ENCODE measurements at regions not wholly inside any gene's neighbourhood (a gene's known extent, or its start where the extent isn't known, plus 50 kb on each side); places are given as distances from the start of the nearest gene placed in this dataset.

DNA sequence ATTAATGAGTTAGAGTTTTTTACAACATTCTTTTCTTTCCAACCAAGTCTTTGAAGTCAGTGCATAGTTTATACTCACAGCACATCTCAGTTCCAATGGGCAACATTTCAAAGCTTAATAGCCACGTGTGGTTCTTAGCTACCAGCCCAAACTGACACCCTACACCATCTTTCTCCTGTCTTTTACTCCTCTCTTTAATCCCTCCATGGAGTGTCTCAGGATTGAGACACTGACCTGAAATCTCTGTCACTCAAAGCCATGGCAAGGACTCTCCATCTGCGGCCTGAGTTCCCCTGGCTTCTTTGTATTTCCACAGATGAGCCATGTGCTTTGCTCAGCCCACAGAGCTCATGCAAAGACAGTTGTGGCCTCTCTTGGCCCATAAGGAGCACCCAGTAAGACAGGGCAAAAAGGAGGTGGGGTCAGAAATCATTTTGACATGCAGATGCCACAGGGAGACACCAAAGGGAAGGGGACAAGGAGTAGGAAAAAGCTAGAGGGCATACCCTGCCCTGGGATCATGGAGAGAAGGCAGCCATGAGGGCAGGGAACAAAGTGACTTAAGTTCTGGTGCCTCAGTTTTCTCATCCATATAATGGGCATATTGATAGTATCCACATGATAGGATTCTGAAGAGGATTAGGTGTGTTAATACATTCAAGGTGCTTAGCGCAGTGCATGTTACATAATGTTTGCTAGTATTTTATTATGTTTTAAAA is 493.6 kb upstream of the PROK2 start:
- no peak for TF ChIP-seq POLR2A (IDR thresholded peaks at IDR 0.05; ENCODE audit: low read depth, low read length)
- no peak for TF ChIP-seq CTCF (conservative IDR thresholded peaks at IDR 0.05; ENCODE audit: low read depth, low read length)
- no peak for TF ChIP-seq MAFK (IDR thresholded peaks at IDR 0.05; ENCODE audit: low read depth, low read length)
- TF ChIP-seq RAD21 (IDR thresholded peaks at IDR 0.05; ENCODE audit: low read length) = no peak
- TF ChIP-seq, protein P1, sequence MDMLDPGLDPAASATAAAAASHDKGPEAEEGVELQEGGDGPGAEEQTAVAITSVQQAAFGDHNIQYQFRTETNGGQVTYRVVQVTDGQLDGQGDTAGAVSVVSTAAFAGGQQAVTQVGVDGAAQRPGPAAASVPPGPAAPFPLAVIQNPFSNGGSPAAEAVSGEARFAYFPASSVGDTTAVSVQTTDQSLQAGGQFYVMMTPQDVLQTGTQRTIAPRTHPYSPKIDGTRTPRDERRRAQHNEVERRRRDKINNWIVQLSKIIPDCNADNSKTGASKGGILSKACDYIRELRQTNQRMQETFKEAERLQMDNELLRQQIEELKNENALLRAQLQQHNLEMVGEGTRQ (IDR thresholded peaks at IDR 0.05; ENCODE audit: low read depth, low read length) = no peak
- TF ChIP-seq RFX5 (IDR thresholded peaks at IDR 0.05; ENCODE audit: low read depth, low read length) = no peak
- TF ChIP-seq SMC3 (IDR thresholded peaks at IDR 0.05; ENCODE audit: low read depth, low read length) = no peak
- TF ChIP-seq FOS (IDR thresholded peaks at IDR 0.05; ENCODE audit: low read depth, low read length) = no peak
- no peak for TF ChIP-seq BHLHE40 (IDR thresholded peaks at IDR 0.05; ENCODE audit: low read depth, low read length)
- no peak for TF ChIP-seq RCOR1 (IDR thresholded peaks at IDR 0.05; ENCODE audit: insufficient replicate concordance, low read length)
- no peak for TF ChIP-seq CEBPB (IDR thresholded peaks at IDR 0.05; ENCODE audit: low read depth, low read length)
- TF ChIP-seq MAZ (IDR thresholded peaks at IDR 0.05; ENCODE audit: borderline replicate concordance, low read depth, low read length) = no peak
- no peak for TF ChIP-seq ELK1 (IDR thresholded peaks at IDR 0.05; ENCODE audit: borderline replicate concordance, low read depth, low read length)
- no peak for TF ChIP-seq CHD1 (IDR thresholded peaks at IDR 0.05; ENCODE audit: low read depth, low read length)

Data from IMR-90 (cell line).